Hypothalamus (tissue), 51 donors: ENCODE measurements at regions not wholly inside any gene's neighbourhood (a gene's known extent, or its start where the extent isn't known, plus 50 kb on each side); places are given as distances from the start of the nearest gene placed in this dataset.
"Not testable (repeated sequence)": the region's sequence is repeated elsewhere in the genome, so short reads cannot be mapped to it uniquely, and the experiment has no call there.

Experiments
- DNase-seq, 51 donors: peaks; one replicate each; lab custom pipeline; 2025; lab: John Stamatoyannopoulos, UW

DNA sequence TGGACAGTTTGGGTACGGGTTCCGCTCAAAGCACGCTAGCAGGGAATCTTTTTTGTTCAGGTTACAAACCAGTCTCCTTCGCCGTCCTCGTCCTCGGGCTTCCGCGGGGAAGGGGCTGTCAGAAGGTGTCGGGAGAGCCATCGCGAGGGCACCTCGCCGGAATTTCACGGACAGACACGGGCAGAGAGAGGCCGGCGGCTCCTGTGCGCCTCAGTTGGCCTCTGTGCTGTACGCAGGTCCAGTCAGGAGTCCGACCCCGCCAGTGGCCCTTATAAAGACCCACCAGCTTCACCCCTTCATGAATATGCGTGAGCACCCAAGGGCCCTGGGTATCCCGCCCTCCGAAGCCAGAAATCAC, 362.1 kb upstream of the DEFB115 start:
- not testable (repeated sequence) for DNase-seq

DNA sequence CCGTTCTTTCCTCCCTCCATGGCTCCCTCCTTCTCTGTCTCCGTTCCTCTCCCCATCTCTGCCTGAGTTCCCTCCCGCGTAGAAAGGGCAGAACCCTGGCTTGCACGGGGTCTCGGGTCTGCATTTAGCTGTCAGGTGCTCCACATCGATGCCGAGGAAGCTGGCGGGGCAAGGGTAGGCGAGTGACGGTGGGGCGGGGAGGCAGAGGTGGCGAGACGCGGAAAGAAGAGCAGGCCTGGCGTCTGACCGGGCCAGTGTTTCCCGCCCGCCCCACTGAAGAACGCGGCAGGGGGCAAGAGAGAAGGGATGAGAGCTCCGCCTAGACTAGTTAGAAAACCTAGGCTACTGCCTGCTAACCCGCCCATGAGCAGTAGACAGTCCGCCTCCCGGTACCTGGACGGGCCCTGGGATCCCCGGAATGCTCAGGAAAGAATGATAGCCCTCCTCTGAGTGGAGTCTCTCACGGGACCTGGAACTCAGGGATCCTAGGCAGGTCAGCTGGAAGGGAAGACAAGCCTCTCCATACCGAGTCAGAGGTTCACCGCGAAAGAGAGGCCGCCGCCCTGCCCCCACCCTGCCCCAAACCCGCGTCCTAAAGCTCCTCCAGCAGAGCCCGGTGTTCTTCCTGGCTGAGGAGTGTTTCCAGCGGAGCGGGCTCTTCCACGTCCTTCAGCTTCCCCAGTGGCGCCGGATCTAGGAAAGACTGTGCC, 357.9 kb upstream of the DEFB115 start:
- peak in 1 of 51 donors; percentile 3 for DNase-seq

DNA sequence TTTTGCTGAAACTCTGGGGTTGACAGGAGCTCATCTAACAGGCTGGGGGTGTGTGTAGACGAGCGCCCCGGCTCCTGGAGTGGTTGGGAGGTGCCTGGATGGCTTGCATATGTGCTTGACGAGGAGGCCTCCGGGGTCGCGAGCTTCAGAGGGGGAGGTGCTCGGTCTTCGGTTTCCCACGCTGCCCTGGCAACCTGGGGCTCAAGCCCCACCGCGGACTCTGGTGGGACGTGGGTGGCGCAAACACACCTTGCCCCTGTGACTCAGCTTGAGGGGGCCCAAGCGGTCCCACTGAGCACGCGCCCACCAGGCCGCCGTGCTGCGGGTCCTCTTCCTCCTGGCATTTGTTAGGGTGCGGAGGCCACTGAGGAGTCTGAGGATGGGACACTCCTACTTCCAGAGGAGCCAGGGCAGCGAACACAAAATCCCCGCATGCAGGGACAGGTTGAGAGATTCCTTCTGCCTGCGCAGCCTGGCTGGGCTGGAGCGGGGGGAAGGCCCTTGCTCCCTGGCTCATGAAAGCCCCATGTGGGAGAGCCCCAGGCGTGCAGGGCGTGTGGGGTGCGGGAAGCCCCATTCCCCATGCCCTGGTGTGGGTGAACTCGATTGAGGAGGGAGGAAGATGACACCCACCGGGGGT, 357.3 kb upstream of the DEFB115 start:
- DNase-seq, result not testable (repeated sequence)

DNA sequence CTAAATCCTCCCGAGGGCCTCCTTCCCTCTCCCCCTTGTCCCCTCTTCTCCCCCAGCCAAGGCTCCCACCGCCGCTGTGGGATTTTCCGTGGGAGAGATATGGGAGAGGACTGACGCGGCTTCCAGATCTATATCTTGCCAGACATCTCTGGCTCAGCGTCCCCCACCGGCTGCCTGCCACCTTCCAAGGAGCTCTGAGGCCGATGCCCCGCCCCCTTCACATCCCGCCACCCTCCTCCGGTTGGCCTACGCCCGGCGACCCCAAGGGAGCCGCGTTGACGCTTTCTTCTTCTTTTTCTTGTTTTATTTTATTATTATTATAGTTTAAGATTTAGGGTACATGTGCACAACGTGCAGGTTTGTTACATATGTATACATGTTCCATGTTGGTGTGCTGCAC, 352.2 kb upstream of the DEFB115 start:
- not testable (repeated sequence) for DNase-seq

DNA sequence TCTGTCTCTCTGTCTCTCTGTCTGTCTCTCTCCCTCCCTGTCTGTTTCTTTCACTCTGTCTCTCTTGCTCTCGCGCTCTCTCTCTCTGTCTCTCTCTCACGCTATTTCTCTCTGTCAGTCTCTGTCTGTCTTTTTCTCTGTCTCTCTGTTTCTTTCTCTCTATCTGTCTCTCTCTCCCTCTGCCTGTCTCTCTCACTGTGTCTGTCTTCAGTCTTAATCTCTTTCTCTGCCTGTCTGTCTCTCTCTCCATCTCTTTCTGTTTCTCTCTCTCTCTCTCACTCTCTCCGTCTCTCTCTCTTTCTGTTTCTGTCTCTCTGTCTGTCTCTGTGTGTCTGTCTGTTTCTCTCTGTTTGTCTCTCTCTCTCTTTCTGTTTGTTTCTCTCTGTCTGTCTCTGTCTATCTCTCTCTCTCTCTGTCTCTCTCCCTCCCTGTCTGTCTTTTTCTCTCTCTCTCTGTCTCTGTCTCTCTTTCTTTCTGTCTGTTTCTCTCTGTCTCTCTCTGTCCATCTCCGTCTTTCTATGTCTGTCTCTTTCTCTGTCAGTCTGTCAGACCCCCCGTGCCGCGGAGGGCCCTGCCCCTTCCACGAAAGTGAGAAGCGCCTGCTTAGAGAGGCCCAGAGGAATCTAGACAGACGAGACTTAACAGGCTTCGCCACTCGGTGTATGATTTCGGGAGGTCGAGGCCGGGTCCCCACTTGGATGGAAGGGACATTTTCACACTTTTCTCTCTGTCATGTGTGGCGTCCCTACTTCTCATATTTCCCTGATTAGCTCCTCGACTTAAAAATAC, 346.3 kb upstream of the DEFB115 start:
- DNase-seq, result no peak

DNA sequence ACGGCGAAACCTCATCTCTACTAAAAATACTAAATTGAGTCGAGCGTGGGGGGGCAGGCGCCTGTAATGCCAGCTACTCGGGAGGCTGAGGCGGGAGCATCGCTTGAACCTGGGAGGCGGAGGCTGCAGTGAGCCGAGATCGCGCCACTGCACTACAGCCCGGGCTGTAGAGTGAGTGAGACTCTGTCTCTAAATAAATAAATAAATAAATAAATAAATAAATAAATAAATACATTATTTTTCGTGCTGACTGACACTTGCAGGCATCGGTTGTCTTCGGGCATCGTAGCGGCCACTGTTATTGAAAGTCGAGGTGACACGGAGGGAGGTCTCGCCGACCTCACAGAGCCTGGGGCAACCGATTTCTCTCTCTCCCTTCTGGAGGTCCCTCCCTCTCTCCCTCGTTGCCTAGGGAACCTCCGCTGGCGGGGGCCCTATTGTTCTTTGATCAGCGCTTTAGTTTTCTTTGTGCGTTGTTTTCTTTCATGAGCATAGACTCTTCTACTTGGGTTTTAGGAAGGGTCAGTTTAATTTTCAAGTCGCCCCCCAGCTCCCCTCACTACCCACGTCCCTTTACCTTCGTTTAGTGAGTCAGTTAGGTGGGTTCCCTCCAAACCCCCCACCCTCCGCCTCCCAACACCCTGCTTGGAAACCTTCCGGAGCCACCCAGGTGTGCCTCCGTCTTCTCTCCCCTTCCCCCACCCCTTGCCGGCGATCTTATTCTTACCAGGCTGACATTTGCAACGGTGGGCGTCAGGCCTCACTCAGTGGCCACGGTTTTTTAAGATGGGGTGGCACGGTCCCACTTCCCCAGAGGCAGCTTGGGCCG, 345.4 kb upstream of the DEFB115 start:
- DNase-seq, result not testable (repeated sequence)

DNA sequence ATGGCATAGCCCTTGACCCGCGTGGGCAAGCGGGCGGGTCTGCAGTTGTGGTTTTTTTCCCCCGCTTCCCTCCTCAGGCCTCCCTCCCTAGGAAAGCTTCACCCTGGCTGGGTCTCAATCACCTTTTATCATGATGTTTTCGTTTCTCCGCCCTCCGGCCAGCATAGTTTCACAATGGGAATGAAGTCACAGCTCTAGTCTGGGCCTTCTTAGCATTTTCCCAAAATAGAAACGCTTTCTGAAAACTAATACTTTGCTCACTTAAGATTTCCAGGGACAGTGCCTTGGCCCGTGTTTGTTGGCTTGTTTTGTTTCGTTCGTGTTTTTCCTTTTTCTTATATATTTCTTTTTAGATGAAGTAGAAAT, 344.8 kb upstream of the DEFB115 start:
- not testable (repeated sequence) for DNase-seq

DNA sequence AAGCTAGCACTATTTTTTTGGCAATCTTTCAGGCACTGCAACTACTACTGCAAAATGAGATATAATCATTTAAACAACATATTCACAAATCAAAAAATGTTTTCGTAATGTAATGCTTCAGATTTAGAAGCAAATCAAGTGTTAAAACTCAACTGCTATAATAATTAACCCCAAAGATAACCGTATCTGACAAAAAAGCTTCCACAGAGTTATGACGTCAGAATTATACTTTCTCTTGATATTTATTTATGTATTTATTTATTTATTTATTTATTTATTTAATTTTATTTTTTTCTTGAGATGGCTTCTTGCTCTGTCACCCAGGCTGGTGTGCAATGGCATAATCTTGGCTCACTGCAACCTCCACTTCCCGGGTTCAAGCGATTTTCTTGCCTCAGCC, 341.1 kb upstream of the DEFB115 start:
- not testable (repeated sequence) for DNase-seq

DNA sequence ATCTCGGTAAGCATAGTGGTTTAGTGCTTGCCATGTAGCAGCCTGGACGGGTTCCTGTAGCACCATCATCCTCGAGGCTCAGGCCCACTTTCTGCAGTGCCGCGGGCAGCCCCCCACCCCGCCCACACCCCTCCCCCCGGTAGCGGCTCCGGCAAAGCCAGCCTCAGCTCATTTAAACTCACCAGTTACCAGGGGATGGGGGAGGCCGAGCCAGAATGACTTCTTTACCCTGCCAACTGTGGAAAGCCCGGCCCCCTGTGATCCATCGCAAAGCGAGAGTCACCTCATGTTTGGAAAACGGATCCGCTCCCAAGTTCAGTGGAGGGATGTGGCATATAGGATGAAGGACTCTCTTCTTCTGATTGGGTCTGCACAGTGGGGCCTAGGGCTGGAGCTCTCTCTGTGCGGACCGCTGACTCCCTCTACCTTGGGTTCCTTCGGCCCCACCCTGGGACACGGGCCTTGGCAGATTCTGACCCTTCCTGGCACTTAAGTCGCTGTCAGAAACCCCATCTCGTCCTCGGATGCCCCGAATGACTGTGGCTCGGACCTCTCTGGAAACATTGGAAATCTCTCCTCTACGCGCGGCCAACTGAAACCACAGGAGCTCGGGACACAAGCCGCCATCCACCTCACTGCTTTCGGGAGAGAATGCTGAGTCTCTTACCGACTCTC, 337.8 kb upstream of the DEFB115 start:
- DNase-seq, result no peak

DNA sequence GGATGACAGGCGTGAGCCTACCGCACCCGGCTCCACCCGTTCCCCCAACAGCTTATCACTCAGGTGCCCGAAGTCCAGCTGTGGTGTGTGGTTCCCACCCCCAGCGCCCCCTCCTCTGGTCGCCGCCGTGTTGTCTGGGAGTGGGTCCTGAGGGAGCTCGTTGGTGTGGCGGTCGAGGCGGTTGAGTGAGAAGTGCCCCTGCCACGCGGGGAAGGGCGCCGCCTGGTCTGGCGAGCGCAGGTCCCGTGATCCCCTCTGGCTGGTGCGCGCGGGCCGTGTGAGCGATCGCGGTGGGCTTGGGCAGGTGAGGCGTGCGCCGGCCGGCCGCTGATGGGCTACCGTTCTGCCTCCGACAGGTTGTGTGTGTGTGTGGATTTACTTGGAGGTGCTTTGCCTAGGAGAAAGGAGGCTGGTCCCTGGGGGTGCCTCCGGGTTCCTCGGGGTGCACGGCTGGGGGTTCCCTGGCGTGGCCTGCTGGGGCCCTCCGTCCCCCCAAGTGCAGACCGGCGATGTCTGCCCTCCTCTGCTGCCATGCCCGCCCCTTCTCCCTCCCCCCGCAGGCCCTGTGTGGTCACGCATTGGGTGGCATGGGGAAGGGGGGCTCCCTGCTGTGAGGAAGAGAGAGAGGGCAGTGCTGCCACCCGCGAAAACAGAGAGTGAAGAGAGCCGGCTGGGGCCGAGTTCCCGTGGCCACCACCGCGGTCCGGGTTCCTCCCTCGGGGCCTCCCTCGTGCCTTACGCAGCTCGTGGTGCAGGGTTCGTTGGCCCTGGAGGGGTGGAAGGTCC, 336.0 kb upstream of the DEFB115 start:
- no peak for DNase-seq

DNA sequence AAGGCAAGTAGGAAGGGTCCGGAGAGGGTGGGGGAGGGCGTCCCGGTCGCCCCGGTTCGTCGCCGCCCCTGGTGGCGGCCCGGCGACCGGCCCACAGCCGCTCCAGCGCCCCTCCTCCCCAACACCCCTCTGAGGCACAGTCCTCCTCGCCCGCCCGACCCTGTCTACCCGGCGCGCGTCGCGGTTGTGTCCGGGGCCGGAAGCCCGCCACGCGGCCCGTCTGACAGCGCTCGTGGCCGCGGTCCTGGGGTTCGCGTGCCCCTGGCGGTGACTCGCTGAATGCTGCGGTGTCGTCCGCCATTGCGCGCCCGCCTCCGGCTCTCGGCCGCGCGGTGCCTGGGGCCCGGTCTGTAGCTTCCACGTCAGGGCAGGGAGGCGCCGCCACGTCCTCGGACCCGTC, 335.3 kb upstream of the DEFB115 start:
- DNase-seq, result no peak

DNA sequence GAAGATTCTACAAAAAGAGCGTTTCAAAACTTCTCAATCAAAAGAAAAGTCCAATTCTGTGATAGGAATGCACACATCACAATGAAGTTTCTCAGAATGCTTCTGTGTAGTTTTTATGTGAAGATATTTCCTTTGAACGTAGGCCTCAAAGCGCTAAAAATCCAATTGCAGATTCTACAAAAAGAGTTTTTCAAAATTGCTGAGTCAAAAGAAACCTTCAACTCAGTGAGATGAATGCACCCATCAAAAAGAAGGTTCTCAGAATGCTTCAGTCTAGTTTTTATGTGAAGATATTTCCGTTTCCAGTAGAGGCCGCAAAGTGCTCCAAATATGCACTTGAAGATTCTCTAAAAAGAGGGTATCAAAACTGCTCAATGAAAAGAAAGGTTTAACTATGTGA, 319.7 kb upstream of the DEFB115 start:
- no peak for DNase-seq

DNA sequence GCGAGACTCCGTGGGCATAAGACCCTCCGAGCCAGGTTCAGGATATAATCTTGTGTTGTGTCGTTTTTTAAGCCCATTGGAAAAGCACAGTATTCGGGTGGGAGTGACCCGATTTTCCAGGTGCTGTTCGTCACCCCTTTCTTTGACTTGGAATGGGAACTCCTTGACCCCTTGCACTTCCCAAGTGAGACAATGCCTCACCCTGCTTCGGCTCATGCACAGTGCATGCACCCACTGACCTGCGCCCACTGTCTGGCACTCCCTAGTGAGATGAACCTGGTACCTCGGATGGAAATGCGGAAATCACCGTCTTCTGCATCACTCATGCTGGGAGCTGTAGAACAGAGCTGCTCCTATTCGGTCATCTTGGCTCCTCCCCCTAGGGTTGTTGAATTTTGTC, 307.7 kb upstream of the DEFB115 start:
- DNase-seq, result no peak

DNA sequence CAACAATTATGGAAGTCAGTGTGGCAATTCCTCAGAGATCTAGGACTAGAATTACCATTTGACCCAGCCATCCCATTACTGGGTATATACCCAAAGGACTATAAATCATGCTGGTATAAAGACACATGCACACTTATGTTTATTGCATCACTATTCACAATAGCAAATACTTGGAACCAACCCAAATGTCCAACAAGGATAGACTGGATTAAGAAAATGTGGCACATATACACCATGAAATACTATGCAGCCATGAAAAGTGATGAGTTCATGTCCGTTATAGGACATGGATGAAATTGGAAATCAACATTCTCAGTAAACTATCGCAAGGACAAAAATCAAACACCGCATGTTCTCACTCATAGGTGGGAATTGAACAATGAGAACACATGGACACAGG, 306.4 kb upstream of the DEFB115 start:
- not testable (repeated sequence) for DNase-seq

DNA sequence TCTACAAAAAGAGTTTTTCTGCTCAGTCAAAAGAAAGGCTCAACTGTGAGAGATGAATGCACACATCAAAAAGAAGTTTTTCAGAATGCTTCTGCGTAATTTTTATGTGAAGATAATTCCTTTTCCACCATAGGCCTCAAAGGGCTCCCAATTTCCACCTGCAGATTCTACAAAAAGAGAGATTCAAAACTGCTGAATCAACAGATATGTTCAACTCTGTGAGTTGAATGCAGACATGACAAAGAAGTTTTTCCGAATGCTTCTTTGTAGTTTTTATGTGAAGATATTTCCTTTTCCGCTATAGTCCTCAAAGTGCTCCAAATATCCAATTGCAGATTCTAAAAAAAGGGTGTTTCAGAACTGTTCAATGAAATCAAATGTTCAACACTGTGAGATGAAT, 300.8 kb upstream of the DEFB115 start:
- DNase-seq, result not testable (repeated sequence)

DNA sequence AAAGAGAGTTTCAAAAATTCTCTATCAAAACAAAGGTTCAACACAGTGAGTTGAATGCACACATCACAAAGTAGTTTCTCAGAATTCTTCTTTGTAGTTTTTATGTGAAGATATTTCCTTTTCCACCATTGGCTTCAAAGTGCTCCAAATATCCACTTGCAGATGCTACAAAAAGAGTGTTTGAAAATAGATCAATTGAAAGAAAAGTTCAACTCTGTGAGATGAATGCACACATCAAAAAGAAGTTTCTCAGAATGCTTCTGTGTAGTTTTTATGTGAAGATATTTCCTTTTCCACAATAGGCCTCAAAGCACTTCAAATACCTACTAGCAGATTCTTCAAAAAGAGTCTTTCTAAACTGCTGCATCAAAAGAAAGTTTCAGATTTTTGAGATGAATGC, 298.3 kb upstream of the DEFB115 start:
- not testable (repeated sequence) for DNase-seq

DNA sequence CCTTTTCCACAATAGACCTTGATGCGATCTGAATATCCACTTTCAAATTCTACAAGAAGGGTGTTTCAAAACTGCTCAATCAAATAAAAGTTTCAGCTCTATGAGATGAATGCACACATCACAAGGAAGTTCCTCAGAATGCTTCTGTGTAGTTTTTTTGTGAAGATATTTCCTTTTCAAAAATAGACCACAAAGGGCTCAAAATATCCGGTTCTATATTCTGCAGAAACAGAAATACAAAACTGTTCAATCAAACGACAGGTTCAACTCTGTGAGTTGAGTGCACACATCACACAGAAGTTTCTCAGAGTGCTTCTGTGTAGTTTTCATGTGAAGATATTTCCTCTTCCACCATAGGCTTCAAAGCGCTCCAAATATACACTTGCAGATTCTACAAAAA, 293.9 kb upstream of the DEFB115 start:
- DNase-seq, result no peak

DNA sequence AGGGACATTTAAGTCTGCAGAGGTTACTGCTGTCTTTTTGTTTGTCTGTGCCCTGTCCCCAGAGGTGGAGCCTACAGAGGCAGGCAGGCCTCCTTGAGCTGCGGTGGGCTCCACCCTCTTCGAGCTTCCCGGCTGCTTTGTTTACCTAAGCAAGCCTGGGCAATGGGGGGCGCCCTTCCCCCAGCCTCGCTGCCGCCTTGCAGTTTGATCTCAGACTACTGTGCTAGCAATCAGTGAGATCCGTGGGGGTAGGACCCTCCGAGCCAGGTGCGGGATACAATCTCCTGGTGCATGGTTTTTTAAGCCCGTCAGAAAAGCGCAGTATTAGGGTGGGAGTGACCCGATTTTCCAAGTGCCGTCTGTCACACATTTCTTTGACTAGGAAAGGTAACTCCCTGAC, 281.6 kb upstream of the DEFB115 start:
- not testable (repeated sequence) for DNase-seq

DNA sequence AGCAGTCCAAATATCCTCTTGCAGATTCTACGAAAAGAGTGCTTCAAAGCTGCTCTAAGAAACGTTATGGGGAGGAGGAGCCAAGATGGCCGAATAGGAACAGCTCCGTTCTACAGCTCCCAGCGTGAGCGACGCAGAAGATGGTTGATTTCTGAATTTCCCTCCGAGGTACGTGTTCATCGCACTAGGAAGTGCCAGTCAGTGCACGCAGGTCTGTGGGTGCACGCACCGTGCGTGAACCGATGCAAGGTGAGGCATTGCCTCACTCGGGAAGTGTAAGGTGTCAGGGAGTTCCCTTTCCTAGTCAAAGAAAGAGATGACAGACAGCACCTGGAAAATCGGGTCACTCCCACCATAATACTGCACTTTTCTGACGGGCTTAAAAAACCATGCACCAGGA, 272.1 kb upstream of the DEFB115 start:
- DNase-seq, result no peak
